K562 (cell line): ENCODE measurements at regions not wholly inside any gene's neighbourhood (a gene's known extent, or its start where the extent isn't known, plus 50 kb on each side); places are given as distances from the start of the nearest gene placed in this dataset.

Source experiments
- E2F3 ChIP-seq: fragments of 250-450 bp; sonication (Bioruptor Pico); IDR thresholded peaks from 2 replicates; pipeline ENCODE4 v1.4.0; 2020; ENCODE audit warnings: mild to moderate bottlenecking
- FOXM1 ChIP-seq, 2 experiments: fragments of 450-650 bp in 1 of 2; sonication (generic) in 1 of 2; formaldehyde crosslinking in 1 of 2; IDR thresholded peaks; 2 replicates each; pipeline versions ENCODE4 v1.6.1 to v1.9.0; 2017 to 2022; ENCODE audit warnings: low read depth in 2 of 2, mild to moderate bottlenecking in 2 of 2, missing genetic modification reagents in 1 of 2, moderate library complexity in 1 of 2
- GTF2A2 ChIP-seq: IDR thresholded peaks from 2 replicates; pipeline ENCODE4 v1.6.1; 2016; ENCODE audit warnings: mild to moderate bottlenecking, missing genetic modification characterization, missing compliant biosample characterization
- HEY1 ChIP-seq: fragments of 250-450 bp; sonication (Bioruptor Pico); IDR thresholded peaks from 2 replicates; pipeline ENCODE4 v1.5.0; 2020; ENCODE audit warnings: mild to moderate bottlenecking, moderate library complexity, borderline replicate concordance
- OTX1 ChIP-seq: fragments of 450-650 bp; formaldehyde crosslinking; IDR thresholded peaks from 2 replicates; pipeline ENCODE4 v1.4.0; 2022; ENCODE audit warnings: mild to moderate bottlenecking
- ZNF584 ChIP-seq: fragments of 200-800 bp; sonication (Bioruptor generic); IDR thresholded peaks from 2 replicates; pipeline ENCODE4 v1.6.1; 2016; ENCODE audit warnings: low read depth, mild to moderate bottlenecking, missing genetic modification characterization, missing compliant biosample characterization
- TF ChIP-seq, protein P1 (sequence below), 2 experiments: fragments of 450-650 bp; IDR thresholded peaks; 2 replicates each; pipeline ENCODE4 v1.6.1; 2016; ENCODE audit warnings: mild to moderate bottlenecking in 2 of 2, borderline replicate concordance in 1 of 2, low read depth in 1 of 2, moderate library complexity in 1 of 2
- TF ChIP-seq, protein P2 (sequence below): IDR thresholded peaks from 2 replicates; pipeline ENCODE4 v1.6.1; 2014; ENCODE audit warnings: antibody characterized with exemption
- TF ChIP-seq, protein P3 (sequence below): sonication (generic); formaldehyde crosslinking; IDR thresholded peaks from 2 replicates; pipeline ENCODE4 v1.8.0; 2022; ENCODE audit warnings: missing genetic modification reagents, mild to moderate bottlenecking, borderline replicate concordance
- TF ChIP-seq, protein P4 (sequence below): fragments of 250-450 bp; sonication (Bioruptor Pico); IDR thresholded peaks from 2 replicates; pipeline ENCODE4 v1.4.0; 2020; ENCODE audit warnings: mild to moderate bottlenecking

DNA sequence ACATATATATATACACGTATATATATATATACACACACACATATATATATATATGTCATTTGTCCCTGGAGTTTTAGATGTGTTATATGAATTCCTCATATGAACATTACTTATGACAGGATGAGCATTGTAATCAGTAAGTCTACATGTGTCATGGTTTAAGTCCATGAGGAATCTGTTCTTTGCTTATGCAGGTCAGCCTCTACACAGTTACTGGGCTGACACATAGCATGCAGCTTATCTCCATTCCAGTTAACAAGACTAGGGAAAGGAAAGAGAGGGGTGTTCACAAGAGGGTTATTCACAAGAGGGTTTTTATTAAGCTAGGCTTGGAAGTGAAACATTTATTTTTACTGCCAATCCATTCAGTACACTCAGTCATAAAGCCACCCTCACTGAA, 226.7 kb downstream of the SNX13 start (continued):
- TF ChIP-seq, protein P1, sequence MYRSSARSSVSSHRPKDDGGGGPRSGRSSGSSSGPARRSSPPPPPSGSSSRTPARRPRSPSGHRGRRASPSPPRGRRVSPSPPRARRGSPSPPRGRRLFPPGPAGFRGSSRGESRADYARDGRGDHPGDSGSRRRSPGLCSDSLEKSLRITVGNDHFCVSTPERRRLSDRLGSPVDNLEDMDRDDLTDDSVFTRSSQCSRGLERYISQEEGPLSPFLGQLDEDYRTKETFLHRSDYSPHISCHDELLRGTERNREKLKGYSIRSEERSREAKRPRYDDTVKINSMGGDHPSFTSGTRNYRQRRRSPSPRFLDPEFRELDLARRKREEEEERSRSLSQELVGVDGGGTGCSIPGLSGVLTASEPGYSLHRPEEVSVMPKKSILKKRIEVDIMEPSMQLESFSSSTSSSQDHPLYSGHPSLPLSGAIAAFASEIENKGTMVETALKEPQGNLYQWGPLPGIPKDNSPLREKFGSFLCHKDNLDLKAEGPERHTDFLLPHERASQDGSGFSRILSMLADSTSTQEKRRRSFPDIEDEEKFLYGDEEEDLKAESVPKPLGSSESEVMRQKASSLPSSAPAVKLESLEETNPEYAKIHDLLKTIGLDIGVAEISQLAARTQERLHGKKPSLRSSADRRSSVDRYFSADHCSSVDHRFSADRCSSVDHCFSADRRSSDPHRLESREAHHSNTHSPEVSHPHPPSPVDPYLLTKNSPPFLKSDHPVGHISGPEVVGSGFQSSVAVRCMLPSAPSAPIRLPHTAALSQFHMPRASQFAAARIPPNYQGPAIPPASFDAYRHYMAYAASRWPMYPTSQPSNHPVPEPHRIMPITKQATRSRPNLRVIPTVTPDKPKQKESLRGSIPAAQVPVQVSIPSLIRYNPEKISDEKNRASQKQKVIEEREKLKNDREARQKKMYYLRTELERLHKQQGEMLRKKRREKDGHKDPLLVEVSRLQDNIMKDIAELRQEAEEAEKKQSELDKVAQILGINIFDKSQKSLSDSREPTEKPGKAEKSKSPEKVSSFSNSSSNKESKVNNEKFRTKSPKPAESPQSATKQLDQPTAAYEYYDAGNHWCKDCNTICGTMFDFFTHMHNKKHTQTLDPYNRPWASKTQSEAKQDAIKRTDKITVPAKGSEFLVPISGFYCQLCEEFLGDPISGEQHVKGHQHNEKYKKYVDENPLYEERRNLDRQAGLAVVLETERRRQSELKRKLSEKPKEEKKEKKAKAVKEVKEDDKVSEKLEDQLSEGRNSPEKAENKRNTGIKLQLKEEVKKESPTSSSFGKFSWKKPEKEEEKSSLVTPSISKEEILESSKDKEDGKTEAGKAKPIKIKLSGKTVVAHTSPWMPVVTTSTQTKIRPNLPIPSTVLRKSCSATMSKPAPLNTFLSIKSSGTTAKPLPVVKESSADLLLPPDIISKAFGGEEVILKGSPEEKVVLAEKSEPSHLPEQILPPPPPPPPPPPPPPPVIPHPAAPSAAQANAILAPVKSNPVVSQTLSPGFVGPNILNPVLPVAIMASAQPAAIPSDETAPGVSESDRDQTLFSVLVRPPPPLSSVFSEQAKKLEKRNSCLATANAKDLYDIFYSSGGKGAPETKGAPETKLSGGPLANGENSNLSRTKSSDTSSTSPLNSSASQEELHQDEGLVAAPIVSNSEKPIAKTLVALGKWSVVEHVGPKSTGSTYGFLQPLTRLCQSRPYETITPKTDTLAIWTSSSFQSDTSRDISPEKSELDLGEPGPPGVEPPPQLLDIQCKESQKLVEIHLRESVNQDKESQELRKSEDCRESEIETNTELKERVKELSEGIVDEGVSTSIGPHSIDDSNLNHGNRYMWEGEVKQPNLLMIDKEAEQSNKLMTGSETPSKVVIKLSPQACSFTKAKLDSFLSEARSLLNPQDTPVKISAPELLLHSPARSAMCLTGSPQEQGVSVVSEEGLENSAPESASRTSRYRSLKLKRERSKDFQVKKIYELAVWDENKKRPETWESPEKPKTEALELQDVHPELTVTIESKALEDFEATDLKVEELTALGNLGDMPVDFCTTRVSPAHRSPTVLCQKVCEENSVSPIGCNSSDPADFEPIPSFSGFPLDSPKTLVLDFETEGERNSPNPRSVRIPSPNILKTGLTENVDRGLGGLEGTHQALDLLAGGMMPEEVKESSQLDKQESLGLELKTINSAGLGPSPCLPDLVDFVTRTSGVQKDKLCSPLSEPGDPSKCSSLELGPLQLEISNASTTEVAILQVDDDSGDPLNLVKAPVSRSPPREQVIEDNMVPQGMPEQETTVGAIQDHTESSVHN (IDR thresholded peaks at IDR 0.05; ENCODE audit: borderline replicate concordance in 1 of 2, low read depth in 1 of 2) = no peak
- TF ChIP-seq FOXM1 (IDR thresholded peaks at IDR 0.05; ENCODE audit: low read depth) = no peak
- TF ChIP-seq FOXM1 (CRISPR knock-in tag; IDR thresholded peaks at IDR 0.05; ENCODE audit: low read depth) = no peak
- no peak for TF ChIP-seq ZNF584 (CRISPR knock-in tag)
- no peak for TF ChIP-seq HEY1
- no peak for TF ChIP-seq E2F3
- TF ChIP-seq, protein P2, sequence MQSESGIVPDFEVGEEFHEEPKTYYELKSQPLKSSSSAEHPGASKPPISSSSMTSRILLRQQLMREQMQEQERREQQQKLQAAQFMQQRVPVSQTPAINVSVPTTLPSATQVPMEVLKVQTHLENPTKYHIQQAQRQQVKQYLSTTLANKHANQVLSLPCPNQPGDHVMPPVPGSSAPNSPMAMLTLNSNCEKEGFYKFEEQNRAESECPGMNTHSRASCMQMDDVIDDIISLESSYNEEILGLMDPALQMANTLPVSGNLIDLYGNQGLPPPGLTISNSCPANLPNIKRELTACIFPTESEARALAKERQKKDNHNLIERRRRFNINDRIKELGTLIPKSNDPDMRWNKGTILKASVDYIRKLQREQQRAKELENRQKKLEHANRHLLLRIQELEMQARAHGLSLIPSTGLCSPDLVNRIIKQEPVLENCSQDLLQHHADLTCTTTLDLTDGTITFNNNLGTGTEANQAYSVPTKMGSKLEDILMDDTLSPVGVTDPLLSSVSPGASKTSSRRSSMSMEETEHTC = no peak
- TF ChIP-seq GTF2A2 (tag) = no peak
- no peak for TF ChIP-seq OTX1 (CRISPR knock-in tag)
- TF ChIP-seq, protein P3, sequence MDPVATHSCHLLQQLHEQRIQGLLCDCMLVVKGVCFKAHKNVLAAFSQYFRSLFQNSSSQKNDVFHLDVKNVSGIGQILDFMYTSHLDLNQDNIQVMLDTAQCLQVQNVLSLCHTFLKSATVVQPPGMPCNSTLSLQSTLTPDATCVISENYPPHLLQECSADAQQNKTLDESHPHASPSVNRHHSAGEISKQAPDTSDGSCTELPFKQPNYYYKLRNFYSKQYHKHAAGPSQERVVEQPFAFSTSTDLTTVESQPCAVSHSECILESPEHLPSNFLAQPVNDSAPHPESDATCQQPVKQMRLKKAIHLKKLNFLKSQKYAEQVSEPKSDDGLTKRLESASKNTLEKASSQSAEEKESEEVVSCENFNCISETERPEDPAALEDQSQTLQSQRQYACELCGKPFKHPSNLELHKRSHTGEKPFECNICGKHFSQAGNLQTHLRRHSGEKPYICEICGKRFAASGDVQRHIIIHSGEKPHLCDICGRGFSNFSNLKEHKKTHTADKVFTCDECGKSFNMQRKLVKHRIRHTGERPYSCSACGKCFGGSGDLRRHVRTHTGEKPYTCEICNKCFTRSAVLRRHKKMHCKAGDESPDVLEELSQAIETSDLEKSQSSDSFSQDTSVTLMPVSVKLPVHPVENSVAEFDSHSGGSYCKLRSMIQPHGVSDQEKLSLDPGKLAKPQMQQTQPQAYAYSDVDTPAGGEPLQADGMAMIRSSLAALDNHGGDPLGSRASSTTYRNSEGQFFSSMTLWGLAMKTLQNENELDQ (CRISPR knock-in tag) = no peak
- TF ChIP-seq, protein P4, sequence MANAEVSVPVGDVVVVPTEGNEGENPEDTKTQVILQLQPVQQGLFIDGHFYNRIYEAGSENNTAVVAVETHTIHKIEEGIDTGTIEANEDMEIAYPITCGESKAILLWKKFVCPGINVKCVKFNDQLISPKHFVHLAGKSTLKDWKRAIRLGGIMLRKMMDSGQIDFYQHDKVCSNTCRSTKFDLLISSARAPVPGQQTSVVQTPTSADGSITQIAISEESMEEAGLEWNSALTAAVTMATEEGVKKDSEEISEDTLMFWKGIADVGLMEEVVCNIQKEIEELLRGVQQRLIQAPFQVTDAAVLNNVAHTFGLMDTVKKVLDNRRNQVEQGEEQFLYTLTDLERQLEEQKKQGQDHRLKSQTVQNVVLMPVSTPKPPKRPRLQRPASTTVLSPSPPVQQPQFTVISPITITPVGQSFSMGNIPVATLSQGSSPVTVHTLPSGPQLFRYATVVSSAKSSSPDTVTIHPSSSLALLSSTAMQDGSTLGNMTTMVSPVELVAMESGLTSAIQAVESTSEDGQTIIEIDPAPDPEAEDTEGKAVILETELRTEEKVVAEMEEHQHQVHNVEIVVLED (CRISPR knock-in tag) = no peak
